ENCODE measurements at regions not wholly inside any gene's neighbourhood (a gene's known extent, or its start where the extent isn't known, plus 50 kb on each side); places are given as distances from the start of the nearest gene placed in this dataset.

DNA sequence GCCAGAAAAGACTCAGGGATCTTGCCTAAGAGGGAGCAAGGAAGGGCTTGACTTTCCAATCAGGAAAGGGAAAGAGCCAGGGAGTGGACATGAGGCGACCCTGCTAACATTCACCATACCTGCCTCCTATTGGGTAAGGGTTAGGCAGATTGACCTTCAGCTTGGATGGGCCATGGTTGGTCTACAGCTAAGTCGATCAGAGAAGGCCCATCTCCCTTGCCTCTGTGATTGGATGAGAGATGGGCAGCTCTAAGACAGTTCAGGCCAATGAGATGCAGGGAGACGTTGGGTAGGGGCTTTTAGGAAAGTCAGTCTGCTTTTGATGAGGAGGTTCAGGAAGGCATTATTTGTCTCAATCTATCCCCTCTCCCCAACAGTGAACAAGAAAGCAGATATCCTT, 135.0 kb upstream of the STC2 start:
- no peak for DNase-seq (ENCODE audit: low spot score)

DNA sequence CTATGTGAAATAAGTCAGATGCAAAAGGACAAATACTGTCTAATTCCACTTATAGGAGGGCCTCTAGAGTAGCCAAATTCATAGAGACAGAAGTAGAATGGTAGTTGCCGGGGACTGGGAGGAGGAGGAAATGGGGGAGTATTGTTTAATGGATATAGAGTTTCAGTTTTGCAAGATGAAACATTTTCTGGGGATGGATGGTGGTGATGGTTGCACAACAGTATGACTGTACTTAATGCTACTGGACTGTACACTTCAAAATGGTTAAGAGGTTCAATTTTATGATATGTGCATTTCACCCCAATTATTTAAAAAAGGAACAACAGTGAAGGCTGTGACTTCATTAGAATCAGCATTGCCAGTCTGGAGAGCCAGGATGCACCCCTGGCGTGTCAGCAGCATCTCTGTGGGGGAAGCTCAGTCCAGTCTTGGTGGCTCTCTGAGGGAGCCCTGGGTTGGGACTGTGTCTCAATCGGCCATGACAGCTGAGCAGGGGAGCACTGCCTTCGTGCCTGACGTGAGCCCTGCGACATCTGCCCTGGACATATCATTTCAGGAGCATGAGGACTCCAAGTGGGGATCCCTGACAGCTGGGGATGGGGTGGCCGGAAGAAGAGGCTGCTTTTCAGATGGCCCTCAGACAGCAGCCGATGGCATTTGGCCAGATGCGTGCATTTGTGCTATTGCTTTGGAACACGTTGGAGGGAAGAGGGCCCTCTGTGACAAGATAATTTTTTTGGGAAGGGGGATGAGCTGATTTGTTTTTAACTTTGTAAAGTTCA, 130.8 kb upstream of the STC2 start:
- no peak for DNase-seq (ENCODE audit: low spot score)

DNA sequence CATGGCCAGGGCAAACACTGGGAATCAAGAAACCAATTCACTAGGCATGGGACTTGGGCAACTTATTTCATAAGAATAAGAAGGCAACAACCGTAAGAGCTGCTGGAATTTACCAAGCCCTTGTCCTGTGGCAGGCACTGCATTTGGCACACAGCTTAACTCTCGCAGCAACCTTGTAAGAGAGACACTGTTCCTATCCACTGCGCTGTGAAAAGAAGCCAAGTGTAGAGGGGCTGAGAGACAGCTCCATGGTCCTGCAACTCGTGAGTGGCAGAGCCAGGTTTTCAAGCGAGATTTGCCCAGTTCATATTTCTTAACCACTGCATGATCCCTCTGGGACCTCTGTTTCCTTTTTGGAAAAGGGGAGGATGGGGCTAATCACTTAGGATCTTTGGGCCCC, 129.3 kb upstream of the STC2 start:
- no peak for DNase-seq (ENCODE audit: low spot score)

DNA sequence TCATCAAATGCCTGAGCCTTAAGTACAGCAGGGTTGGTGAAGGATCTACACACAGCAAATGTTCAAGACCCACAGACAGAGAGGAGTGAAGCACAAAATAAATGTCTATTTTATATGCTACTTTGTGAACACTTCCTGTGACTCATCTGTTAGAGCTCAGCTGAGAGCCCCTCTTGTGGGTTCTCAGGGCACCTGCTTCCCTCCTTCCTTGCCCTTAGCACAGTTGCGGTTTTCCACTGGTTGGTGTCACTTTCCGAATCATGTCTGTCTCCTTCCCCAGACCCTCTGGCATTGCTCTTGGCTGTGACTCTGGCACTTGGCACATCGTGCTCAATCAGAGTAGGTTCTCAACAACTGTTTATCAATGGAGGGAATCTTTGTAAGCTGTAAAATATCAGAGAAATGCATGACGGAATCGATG, 128.5 kb upstream of the STC2 start:
- no peak for DNase-seq (ENCODE audit: low spot score)

DNA sequence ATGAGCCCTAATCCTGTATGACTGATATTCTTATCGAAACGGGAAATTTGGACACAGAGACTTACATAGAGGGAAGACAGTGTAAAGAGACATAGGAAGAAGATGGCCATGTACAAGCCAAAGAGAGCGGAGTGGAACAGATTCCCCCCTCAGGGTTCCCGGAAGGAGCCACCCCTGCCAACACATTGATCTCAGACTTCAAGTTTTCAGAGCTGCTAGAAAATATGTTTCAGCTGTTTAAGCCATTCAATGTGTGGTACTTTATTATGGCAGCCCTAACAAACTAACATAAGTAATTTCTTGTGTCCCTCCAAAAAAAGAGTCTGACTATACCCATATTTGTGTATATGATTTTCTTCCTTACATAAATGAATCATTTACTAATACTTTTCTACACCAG, 128.0 kb upstream of the STC2 start:
- no peak for DNase-seq (ENCODE audit: low spot score)

DNA sequence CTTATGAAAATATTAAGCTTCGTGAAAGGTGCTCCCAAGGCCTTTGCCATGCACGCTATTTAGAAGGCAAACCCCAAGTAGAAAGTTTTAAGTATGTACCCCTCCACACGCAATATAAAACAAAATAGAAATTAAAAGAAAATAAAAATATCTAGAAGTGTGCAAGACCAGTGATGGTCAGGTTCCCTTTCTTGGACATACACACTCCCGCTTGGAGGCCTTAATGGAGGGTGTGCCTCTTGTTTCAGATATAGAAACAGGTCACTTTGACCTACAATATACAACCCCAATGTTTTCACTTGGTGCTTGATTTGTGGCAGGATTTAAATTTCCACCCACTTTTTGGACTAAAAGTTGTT, 127.4 kb upstream of the STC2 start:
- no peak for DNase-seq (ENCODE audit: low spot score)

DNA sequence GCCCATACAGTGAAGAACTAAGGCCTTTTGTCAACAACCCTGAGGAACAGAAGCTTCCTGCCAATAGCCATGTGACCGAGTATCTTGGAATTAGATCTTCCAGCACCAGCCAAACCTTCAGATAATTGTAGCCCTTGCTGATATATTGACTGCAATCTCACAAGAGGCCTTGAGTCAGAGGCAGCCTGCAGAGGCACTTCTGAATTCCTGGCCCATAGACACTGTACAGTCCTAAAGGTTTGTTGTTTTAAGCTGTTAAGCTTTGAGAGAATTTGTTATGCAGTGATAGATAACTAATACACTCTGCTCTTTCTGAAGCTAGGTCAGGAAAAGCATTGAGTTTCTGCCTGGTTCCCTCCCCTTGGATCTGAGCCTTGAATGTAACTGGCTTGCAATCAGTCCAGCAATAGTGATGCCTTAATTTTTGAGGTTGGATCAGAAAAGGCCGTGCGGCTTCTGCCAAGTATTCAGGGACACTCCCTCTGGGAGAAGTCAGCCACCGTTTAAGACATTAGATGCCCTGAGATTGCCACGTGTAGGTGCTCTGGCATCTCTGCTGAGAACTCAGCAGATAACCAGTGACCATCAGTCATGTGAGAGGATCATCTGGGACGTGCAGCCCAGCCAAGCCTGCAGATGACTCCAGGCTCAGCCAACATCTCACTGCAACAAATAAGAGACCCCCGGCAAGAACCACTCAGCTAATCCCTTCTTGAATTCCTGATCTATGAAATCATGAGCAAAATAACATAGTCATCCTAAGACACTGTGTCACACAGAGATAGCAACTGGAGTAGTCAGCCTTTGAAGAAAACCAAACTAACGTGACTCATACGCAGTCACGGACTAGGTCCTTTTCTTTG, 126.8 kb upstream of the STC2 start:
- no peak for DNase-seq (ENCODE audit: low spot score)

DNA sequence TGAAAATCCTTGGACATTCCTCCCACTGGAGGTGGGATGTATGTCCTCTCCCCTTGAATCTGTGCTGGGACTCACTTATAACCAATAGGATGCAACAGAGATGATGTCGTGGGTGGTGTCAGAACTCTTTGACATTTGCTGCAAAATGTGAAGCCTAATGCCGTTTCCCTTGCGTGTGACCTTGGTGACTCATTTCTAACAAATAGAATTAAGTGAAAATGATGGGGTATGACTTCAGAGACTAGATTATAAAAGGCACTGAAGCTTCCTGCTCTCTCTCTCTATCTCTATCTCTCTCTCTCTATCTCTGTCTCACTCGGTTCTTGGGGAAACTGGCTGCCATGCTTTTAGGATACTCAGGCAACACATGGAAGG, 126.1 kb upstream of the STC2 start:
- DNase-seq (ENCODE audit: low spot score) = no peak

DNA sequence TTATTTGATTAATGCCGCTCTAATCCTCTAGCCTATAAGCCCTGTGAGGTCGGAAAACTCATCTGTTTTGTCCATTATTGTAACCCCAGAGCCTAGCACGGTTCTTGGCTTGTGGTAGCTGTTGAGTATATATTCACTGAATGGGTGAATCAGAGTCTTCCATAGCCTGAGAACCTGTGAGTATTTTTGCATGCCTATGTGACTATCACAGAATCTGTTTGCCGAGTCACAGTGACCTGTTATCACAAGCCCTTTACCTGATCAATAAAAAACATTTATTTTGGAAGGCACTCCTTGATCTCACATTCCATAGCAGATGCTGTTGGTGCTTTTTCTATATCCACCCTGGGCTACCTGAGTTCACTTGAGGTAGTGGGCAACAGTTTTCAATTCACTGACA, 125.0 kb upstream of the STC2 start:
- no peak for DNase-seq (ENCODE audit: low spot score)

DNA sequence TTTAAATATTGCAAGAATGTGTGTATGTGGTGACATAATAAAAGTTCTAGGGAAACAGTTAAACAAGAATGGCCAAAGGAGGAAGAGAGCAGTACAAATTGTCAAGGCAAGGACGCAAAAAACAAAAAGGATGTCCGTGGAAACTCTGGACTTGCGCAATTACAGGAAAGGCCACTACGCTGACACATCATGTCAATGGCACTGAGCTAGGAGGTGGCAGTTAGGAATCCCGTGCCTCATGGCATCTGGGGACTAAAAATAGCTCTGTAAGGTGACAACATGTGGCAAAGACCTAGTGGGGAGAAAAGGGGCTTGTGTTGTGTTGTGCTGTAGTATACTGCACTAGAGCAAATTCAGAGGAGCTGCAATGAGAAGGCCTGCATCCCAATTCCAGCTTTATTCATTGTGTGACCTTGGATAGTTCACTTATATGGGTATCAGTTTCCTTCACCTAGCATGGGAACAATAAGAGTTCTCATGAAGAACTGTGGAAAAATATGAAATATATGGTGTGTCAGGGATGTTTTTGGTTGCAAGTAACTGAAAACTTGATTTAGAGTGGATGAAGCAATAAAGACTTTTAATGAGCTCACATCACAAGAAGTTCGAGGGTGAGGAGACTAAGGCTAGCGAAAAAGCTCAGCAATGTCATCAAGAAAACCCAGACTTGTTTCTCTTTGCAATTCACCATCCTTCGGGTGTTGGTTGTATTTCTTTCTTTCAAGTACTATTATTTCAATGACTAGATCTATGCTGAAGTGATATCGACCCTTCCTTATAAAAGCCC, 124.1 kb upstream of the STC2 start:
- DNase-seq (ENCODE audit: low spot score) = no peak

DNA sequence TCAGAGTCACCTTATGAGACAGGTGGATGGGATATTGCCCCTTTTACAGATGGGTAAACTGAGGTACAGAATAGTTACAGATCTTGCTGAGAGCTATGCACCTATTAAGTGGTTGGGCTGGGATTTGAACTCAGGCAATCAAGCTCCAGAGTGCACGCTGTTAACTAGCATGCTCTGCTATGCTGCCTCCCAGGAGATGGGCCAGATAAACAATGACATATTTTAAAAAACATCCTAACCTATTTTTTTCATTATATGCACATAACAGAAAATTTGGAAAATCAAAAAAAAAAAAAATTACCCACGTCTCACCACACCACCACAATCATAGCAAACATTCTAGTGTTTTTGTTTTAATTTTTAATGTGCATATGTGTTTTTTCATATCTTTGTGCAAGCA, 123.4 kb upstream of the STC2 start:
- no peak for DNase-seq (ENCODE audit: low spot score)

DNA sequence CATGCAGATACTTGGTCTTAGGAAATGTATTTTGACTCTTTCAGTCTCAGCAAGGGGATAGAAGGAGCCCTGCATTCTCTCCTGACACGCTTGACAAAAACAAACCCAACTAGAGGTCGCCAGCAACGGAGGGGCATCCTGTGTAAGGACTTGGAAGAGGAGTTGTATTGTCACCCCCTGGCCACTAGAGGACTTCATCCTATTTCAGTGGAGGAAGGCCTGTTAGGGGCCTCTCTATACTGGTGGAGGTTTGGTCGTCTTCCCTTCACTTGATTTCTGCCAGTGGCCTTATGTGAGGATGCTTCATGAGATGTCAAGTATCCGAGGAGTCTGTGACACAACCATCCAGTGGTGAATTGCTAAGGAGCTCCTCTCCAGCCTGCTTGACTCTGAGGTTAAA, 122.8 kb upstream of the STC2 start:
- peak; percentile 33 for DNase-seq (ENCODE audit: low spot score)

DNA sequence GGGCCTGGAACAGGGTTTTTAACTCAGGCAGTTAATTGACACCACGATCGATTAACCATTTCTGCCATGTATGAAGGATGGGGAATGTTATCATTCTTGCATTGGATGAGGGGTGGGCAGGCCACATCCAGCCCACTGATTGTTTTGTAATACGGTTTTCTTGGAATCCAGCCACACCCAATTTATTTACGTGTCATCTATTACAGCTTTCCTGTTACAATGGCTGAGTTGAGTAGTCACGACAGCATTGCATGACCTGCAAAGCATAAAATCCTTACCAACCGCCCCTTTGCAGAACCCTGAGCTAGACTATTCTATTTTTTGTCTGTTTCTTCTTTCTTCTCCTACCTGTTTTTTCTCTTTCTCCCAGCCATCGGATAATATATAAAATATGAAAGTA, 122.0 kb upstream of the STC2 start:
- DNase-seq (ENCODE audit: low spot score) = no peak

DNA sequence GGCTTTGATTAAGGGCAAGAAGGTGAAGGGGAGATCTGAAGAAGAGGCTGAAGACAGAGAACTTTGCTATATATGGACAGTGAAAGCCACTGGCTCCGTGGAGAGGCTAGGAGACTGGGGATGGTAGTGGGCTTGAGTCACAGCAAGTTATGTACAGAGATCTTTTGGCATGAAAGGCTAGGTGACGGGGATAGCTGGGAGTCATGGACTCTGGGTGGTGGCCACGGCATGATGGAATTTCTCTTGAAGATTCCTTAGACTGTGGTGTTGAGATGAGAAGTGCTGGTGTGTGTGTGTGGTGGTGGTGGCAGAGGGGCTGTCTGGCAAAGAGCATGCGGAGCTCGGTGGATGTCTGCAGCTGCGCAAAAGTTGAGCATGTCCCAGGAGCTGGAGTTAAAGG, 120.6 kb upstream of the STC2 start:
- no peak for DNase-seq (ENCODE audit: low spot score)

DNA sequence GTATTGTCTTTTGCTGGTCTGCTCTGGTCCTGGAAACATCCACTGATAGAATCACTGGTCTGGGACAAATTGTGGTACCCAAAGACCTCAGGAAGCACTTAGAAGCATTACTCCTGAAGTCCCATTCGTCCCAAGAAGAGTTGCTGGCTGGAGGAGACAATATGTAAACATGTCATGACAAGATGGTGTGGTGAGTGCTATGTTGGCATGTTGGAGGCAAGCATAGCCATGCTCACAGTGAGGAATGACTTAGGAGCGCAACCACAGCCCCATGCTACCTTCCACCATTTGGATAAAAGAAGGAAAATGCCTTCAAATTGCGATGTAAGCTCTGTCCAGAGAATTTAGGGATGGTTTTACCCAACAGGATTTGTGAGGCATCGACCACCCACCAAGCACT, 115.8 kb upstream of the STC2 start:
- DNase-seq (ENCODE audit: low spot score) = no peak

DNA sequence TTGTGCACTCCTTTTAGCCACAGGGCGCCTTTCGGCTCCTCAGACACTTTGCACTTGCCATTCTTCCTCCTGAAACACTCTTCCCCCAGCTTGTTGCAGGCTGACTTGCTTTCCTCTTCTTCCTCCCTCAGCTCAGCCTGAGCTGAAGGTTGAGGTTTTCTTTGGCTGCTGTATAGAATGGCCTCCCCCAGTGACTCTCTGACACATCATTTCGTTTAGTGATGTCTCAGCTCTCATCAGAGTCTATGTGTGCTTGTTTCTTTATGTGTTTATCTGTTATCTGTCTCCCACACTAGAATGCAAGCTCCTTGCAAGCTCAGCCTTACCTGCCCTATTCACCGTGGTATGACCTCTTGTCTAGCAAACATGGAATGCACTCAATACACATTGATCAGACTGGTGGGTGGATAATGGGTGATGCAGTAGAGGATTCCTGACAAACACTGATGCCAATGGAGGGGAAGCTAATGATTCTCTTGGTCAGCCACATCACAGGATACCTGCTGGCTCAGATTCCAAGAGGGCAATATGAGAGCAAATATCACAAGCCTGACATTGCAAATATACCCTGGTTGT, 112.9 kb upstream of the STC2 start:
- DNase-seq (ENCODE audit: low spot score) = no peak

DNA sequence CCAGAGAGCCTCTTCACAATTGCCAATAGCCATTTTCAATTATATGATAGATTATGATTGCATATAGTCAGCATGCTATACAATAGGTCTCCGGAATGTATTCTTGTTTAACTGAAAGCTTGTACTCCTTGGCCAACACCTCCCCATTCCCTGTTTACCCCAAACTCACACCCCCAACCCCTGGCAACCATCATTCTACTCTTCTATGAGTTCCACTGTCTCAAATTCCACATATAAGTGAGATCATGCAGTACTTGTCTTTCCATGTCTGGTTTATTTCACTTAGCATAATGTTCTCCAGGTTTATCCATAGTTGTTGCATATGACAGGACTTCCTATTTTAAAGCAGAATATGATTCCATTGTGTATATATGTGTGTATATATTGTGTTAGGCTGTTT, 110.7 kb upstream of the STC2 start:
- DNase-seq (ENCODE audit: low spot score) = no peak

DNA sequence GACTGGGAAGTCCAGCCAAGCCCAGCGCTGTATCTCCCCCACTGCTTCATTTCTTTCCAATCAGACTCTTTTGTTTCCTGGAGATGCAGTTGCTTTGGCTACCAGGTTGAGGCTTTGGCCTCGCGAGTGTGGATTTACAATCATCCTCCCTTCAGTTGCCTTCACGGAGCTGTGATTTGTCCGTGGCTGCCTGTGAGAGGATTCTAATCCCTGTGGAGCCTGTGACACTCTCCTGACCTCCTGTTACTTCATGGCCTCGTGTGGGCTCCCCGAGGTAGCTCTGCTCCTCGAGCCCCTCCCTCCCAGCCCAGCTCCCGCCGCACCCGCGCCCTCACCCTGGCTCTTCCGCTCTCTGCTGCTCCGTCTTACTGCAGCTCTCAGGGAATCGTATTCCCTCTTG, 107.2 kb upstream of the STC2 start:
- DNase-seq (ENCODE audit: low spot score) = no peak

DNA sequence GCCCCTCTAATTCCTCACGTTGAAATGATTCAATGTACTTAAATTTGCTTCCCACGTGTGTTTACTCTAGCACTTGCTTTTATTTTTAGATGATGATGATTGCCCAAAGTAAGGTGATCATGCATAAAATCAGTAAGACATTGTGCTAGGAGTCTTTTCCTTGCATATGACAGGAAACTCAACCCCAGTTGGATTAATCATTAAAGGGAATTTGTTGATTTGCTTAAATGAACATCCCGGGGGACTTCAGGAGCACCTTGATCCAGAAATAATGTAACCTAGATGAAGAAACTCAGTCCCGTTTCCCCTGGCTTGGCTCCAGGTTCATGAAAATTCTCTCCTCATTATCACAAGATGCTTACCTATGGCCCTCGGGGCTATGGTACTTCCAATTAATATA, 106.1 kb upstream of the STC2 start:
- DNase-seq (ENCODE audit: low spot score) = no peak

DNA sequence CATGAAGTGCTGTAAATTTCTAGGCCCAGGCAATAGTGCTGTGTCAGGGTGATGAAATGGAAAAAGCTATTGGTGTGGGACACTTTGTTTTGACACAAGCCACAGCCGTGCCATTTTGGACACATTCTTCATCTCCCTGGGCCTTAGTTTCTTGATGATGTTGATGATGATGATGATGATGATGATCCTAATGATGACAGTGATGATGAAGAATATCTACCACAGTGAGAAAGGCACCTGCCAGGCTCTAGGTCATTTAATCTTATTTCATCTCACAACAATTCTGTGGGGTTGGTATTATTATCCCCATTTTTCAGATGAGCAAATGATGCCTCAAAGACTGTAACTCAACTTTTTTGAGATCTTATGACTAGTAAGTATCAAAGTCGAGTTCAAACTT, 102.2 kb upstream of the STC2 start:
- no peak for DNase-seq (ENCODE audit: low spot score)

DNA sequence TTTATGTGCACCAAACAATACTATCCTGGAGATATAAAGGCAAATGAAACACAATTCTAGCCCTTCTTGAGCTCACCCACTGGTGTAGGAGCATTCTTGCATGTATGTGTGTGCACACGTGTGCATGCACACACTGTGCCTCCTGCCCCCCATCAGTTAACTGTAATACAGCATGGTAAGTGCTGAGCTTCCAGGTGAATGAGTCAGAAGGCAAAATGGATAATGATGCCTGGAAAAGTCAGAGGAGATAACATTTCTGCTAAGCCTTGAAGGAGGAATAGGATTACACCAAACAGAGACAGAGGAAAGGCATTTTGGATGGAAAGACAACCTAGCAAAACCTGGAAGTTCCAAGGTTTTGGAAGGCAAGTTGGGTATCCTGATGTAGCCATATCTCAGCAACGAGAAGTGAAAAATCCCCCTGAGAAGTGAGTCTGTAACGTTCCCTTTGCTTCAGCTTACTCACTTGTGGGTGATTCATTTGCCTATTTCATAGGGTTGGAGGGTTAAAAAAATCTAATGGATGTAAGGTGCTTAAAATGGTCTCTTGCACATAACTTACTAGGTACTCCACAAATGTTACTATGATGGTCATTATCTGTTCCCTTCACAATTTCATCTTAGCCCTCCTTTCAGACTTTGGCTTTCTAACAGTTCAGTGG, 101.4 kb upstream of the STC2 start:
- no peak for DNase-seq (ENCODE audit: low spot score)
